ENCODE measurements at regions not wholly inside any gene's neighbourhood (a gene's known extent, or its start where the extent isn't known, plus 50 kb on each side); places are given as distances from the start of the nearest gene placed in this dataset.

DNA sequence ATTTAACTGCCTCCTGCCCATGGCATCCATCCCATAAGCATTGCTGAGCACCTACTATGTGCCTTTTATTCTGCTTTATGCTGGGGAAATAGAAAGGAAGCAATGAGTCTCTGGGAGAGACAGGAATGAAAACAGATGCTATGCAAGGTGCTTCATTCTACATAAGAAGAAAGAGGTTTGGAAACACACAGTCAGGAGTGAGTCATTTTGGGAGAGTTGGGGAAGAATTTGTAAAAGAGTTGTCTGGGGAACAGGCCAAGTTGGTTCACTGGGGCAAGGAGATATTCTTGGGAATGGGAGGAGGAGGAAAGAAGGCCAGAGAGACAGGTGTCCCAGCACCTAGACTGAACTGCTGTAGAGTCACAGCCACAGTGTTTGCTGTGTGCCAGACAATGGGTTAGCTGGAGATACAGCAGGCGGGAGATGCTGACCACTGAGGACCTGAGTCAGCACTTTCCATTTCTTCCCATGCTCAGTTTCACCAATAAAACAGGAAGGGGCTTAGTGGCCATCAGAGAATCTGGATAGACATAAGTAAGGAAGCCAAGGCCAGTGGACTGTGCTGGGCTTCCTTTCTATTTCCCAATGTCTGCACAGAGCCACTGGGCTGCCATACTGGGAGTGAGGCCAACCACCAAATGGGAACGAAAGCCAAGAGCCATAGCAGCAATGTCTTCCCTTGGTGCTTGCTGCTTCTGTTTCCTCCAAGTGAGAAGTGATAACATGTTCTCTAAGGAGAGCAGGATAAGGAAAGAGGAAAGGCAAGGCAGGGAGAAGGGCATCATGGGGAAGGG is 187.7 kb upstream of the USP24 start:
- DNase-seq (ENCODE audit: low spot score), result peak; percentile 56

DNA sequence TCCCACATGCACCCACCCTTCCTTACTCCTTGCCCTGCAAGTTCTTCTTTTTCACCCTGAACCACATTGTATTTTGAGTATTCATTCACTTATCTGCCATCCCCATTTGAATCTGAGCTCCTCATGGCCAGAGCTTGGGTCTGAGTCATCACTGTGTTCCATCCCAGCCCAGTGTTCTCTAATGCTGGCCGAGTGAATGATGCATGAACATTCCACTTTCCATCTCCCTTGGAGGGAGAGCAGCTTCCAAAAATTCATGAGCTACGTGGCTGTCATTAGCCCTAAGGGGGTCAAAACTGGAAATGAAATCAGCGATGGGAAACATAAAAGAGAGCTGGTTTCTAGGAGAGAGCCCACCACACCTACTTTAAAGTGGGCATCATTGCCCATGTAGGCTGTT is 187.0 kb upstream of the USP24 start:
- DNase-seq (ENCODE audit: low spot score), result peak; percentile 80

DNA sequence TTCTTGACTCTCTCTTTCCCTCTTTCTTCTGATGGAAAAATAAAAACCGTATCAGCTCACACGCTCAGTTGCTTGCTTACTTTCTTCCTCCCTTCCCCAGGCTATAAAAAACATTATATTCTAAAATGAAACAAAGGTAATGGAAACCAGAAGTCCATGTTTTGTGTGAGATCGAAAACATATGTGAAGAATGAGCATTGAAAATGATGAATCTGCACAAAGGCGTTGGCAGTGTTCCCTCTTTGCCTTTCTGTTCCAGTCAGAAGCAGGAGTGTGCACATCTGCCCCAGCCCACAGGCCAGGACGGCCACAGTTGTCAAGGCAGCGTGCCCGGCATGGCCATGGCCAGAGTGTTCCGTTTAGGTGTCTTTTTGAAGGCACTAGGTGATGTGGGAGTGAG is 185.3 kb upstream of the USP24 start:
- peak; percentile 53 for DNase-seq (ENCODE audit: low spot score)

DNA sequence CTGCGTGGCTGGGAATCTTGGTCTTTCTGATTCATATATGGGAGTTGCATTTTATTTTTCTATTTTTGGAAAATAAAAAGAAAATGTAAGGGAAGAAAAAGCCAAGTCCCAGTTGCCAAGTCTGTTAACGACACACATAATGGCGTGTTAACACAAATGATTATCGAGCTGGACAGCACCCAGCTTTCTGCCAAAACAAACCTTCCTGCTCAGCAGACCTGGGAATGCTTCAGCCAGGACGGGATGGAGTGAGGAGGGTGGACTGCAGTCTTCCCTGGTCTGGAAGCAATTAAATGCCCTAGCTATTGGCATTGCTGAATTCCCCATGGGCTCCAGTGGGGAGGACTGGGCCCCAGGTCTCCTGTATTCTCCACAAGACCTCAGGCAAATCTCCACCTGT is 184.2 kb upstream of the USP24 start:
- peak; percentile 16 for DNase-seq (ENCODE audit: low spot score)

DNA sequence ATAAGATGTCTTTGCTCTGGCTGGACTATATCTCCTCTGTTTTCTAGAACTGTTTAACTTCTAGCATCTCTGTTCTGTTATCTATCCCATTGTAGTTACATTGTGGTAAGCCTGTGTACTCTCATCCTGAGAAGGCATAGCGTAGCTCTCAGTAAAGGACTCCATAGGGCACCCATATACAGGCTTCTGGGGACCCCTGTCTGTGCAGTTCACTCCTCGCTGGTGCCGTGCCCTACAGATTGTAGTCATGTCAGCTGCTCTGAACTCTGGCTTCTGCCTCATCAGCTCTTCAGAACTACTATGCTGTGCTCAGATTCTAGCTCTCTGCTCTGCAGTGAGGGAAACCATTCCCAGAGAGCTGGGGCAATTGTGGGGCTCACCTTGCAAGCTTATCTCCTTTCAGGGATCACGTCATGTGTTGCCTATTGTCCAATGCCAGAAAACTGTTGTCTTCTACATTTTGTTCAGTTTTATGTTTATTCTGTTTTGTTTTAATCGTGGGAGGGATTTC is 181.3 kb upstream of the USP24 start:
- no peak for DNase-seq (ENCODE audit: low spot score)

DNA sequence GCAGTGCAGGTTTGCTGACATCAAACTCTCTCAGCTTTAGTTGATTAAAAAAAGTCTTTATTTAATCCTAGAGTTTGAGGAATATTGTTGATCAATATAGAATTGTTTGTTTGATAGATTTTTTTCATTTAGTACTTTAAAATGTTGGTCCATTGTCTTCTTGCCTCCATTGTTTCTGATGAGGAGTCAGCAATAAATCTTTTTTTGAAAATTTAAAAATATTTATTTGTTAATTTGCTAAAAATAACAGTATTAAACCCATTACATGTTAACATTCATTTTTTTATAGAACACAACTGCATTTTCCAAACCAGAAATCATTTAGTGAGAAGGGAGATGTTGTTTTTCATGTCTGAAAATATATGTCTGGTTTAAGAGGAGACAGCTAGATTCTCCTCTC is 173.8 kb upstream of the USP24 start:
- DNase-seq (ENCODE audit: low spot score), result no peak

DNA sequence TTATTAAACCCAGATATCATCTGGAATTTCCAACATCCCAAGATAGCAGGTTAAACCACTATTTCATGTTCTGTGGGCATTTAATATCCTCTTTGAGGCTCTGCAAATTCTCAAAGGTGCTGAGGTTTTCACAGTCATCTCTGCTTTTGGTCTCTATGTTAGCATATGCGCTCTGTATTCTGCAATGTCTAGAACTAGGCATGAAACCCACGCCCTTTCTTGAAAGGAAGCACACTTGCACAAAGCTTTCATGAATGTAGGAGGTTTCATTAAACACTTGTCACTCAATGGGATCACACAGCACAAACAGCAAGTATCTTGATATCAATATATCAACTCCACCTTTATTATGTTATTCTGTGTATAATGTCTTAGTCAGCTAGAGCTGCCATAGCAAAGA is 172.0 kb upstream of the USP24 start:
- DNase-seq (ENCODE audit: low spot score), result no peak

DNA sequence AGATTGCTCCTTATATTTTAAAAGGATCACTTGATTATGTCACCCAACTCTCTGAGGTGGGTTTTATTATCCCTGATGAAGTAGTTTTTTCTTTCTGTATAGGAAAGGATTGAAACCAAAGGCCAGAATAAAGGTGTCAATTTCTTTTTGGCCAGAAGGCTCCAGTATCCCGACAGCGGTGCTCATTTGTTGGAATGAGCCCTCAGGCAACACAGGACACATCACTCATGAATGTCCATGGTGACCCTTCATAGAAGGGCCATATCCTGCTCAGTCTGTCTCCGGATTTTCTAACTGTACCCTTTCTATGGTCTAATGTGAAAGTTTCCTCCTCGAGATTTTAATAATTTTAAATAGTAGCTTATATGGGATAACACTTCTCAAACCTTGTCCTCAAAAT is 171.3 kb upstream of the USP24 start:
- no peak for DNase-seq (ENCODE audit: low spot score)

DNA sequence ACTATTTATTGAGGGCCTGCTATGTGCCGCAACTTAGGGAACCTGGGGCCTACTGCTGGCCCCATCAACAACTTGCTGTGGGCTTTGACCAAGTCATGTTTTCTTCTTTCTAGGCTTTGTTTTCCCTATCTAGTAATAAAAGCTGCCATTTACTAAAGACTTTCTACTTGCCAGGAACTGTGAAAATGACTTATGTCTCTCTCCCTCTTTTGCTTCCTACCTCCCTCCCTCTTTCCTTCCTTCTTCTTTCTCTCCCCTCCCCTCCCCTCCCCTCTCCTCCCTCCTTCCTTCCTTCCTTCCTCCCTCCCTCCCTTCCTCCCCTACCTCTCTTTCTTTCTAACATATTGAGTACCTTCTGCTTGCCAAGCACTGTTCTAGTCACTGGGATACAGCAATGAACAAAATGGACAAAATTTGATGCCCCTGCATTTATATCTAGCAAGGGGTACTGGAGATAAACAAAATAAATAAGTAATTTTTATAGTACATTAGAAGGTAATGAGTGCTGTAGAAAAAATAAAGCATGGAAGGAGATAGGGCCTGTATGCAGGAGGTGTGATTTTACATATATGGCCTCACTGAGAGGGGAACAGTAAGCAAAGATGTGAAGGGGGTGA is 170.3 kb upstream of the USP24 start:
- no peak for DNase-seq (ENCODE audit: low spot score)

DNA sequence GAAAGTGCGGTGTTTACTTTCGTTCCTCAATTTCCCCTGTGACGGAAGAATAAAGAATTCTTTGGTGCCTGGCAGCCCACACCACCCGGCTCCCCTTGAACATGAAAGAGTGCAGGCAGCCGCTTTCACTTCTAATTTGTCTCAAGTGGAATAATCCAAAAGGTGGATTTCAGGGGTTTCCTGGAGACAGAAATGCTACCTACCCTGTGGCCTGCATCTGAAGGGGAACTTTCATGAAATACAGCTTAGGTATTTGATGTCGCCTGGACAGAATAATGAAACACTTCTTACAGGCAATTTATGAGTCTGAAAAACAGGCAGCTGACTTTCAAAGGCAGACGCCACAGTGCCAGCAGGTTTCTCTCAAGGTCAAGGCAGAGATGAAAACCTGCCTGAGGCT is 169.5 kb upstream of the USP24 start:
- DNase-seq (ENCODE audit: low spot score), result no peak

DNA sequence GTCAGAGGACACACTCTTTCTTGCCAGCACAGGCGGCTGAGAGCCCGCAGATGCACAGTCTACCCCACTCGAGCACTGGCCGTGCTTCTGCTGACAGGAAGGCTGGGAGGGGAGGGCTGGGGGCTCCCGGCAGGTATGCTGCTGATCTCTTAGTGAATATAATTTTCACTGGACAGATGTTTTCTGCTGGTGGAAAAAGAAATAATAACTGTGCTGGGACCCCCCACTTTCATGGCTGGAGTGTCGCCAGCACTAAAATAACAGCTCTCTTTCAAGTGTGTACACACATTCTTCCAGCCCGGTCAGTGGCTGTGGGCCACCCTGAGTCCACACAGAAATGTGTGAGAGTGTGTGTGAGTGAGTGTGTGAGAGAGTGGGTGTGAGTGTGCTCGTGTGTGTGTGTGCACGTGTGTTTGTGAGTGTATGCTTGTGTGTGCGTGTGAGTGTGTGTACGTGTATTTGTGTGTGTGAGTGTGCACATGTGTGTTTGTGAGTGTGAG is 167.7 kb upstream of the USP24 start:
- no peak for DNase-seq (ENCODE audit: low spot score)

DNA sequence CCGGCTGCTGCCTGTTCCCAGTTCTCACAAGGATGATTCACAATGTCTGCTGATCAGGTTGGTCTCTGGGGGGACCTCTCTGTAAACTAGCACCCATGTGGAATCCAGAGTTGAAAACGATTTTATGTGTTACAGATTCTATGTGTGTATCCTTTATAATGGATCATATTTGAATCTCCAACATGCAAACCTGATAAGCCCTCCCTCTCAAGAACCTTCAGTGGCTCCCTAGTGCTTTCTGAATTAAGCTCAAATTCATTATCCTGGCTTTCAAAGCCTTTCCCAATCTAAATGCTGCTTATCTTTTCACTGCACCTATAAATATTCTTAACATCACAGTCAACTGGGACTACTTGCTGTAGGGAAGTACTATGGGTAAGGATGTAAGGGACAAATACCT is 166.8 kb upstream of the USP24 start:
- no peak for DNase-seq (ENCODE audit: low spot score)

DNA sequence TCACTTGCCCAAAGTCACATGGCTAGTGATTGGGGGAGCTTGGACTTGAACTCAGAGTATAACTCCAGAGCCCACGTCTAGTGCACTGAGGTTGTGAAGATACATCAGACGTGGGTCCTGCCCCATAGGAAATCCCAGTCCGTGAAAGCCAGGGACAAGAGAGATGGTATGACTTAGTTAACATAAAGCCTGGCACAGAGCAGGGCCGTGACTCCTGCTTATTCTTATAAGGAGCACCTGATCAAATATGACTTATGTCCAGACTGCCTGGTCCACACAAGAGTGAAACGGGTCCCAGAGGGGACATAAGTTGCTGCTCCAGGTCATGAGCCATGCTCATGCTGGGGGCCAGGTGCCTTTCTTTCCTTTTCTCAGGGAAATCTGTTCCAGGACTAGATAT is 166.3 kb upstream of the USP24 start:
- DNase-seq (ENCODE audit: low spot score), result no peak

DNA sequence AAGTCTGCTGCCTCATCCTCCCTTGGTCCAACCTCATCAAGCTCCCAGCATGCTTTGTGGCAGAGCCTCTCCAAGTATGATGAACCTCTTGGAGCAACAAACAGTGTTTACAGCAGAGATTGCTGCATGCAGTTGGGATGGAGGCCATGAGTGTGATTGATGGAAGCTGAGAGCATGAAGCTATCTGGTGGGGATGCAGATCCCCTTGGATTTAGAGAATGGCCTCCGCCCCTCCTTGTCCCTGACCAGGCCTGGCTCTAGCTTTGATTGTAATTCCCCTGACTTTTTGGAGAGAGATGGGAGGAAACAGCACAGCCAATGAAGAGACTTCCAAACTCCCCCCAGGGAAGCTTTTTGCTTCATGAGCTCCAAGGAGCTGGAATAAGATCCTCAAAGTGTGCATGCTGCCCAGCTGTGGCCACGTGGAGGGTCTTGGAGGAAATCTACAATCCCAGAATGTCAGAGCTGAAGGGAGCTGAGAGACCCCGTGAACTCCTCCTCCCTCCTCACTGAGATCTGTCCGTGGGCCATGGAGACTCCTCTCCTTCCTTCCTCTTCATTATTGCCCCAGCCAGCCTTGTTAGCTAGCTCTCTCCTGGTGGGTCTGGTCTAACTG is 165.3 kb upstream of the USP24 start:
- no peak for DNase-seq (ENCODE audit: low spot score)

DNA sequence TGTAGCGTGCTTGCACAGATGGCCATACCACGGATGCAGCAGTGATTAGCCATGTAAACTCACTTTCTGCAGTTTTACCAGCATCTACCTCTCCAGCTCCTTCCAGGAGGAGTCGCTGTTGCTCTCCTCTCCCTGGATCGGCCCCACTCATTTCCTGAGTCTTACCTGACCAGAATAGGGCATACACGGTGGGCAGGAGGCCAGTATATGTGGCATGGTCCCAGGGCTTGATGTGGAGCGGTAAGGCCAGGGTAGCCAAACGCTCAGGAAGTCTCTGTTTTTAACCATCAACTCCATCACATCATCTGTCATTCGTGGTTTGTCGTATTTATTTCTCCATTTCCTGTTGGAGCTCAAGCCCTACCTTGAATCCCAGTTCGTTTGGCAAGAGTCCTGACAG is 163.4 kb upstream of the USP24 start:
- peak; percentile 62 for DNase-seq (ENCODE audit: low spot score)

DNA sequence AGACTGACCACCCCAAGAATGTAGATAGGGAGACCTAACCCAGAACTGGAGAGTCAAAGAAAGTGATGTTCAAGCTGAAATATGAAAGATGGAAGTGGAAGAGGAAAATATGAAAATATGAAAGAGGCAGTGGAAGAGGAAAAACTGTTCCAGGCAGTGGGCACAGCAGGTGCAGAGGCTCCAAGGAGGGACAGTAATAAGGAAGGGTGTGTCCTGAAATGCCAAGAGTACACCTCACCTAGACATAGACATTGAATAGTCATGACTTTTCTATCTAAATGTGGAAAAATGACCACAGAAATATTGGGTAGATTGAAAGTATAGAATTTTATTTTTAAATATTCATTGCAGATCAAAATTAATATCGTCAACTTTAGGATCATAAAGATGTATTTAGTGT is 161.7 kb upstream of the USP24 start:
- no peak for DNase-seq (ENCODE audit: low spot score)

DNA sequence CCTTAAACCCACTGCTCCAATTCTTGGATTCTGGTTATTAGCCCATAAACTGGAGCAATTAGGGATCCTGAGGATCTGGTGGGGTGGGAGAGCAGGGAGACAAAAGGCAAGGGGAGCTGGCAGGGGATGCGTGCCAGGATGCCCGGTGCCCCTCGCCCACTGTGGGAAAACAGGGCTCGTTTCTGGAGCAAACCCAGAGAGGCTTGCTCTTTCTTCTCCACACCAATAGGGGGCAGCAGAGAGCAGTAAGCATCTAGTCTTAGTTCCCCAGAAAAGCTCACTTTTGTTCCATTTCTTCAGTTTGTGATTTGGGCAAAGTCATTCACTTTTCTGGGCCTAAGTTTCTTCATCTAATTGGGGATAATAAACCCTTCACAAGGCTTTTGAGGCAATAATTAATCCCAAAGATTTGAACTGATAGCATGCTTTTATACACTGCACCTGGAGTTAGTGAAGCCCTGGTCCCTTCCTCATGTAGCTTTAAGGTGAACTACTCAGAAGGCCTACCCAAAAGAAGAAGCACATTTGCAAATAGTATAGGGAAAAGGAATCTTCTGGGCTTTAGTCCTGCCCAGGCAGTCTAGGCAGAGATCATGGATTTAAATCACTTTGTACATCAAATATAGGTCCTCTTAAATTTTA is 160.6 kb upstream of the USP24 start:
- peak; percentile 77 for DNase-seq (ENCODE audit: low spot score)

DNA sequence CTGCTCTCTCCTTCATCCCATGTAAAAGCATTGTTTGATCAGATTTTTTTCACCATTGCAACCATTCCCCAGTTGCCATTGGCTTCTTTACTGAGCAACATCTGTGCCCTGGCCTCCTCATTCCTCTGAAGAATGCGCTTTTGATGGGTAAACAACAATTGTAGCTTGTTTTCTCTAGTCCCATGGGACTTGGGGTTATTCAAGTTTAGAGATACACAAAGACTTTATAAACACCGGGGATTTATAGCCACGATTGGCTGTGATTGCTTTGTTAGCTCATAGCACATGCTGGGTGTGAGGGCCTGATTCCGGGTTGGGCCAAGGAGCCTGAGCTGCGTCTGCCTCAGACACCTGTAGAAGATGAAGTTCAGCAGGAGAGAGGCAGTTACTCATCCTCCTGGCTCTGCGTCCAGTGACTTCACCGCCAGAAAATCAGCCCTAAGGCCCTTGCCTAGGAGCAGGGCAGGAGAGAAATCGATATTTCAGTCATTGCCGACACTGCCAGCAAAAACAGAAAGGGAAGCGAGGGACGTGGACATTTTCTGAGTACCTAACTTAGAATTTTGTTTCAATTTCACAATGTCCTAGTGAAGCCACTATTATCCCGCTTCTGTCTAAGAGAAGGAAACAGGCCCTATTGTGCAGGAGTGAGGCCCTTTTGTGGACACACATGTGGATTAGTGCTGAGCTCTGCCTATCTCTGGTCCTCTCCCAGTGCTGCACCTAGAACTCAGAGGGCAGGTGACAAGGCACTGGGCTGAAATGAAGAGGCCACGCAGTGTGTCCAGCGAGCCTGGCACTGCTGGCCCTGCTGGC is 159.8 kb upstream of the USP24 start:
- DNase-seq (ENCODE audit: low spot score), result peak; percentile 23

DNA sequence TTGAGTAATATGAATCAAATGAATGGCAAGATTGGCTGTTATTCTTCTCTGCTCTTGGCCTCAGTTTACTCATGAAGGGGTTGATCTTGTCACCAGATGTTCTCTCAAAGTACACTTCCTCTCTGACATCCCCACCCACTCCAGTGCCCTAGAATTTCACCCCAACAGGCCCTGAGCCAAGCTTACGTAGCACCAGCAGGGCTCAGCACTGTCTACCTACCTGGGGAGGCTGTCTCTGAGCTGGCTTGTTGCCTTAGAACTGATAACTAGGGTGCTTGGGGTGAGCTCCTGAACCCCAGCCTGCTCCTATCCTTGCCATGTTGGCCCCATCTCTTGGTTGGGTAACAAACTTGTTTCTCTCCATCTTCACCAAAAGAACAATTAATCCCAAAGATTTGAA is 159.1 kb upstream of the USP24 start:
- no peak for DNase-seq (ENCODE audit: low spot score)

DNA sequence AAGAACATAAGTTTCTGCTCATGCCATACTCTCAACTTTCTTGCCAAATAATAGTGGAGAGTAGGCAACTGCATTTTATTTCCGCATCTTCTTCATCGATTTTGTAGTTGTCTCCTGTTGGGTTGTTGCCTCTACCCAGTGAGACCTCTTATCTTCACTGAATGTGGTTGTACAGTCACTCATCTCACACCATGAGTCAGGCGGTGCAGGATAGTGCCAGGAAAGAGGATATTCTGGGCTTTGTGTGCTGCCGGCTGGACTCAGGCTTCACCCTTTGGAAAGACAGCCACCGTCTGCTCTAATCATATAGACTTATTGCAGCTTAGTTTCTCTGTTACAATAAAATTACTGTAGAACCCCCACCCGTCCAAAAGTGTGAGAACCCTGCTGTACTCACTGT is 154.3 kb upstream of the USP24 start:
- peak; percentile 65 for DNase-seq (ENCODE audit: low spot score)

DNA sequence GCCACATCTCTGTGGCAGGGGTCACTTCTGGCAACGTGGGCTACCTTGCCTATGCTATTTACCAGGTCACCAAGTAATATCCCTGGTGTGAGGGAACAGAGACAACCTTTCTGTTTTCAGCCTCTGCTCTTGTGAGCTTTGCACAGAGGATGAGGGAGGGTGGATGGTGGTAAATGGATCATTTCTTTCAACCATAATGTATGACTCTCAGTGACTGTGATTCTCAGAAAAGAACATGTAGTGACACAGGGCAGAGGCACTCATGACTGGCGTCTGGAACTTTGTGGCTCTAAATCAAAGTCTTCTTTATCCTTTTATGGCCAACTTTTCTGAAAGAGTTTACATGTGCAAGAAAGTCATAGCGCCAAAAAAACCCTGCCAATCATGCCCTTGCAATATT is 153.5 kb upstream of the USP24 start:
- DNase-seq (ENCODE audit: low spot score), result no peak

DNA sequence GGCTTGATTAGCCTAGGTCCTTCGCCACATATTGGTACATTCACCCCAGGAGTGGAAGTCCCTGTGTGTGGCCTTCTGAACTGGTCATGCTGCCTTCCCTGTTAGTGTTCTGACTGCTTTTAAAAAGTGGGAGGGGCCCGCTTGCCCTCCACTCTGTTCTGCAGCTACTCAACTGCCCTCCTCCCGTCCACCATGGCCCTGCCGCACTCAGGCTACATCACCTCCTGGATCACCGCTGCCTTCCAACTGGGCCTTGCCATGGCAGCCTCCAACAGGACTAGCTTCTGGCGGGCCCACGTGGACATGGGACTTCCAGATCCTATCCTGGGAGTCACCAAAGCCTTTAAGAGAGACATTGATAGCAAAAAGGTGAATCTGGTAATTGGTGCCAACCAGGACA is 152.1 kb upstream of the USP24 start:
- no peak for DNase-seq (ENCODE audit: low spot score)

Data from GM03348 (cell line).